Loucy (cell line): ENCODE measurements at regions not wholly inside any gene's neighbourhood (a gene's known extent, or its start where the extent isn't known, plus 50 kb on each side); places are given as distances from the start of the nearest gene placed in this dataset.

Source experiments
- H2AFZ ChIP-seq: fragments of 200-600 bp; sonication (generic); 2 replicates; pipeline ENCODE4 v1.6.0; 2016; ENCODE audit warnings: antibody characterized with exemption, mild to moderate bottlenecking, low read length, moderate library complexity
- H3F3A ChIP-seq: fragments of 200-600 bp; 2 replicates; pipeline ENCODE4 v1.6.0; 2016; ENCODE audit warnings: antibody characterized with exemption, low read depth, mild to moderate bottlenecking
- H3K27me3 ChIP-seq: fragments of 200-600 bp; sonication (generic); 2 replicates; pipeline ENCODE4 v1.6.1; 2014; ENCODE audit warnings: low read length, mild to moderate bottlenecking; ENCODE audit not compliant: insufficient read depth, poor library complexity, severe bottlenecking
- H3K36me3 ChIP-seq: fragments of 200-600 bp; sonication (generic); 2 replicates; pipeline ENCODE4 v1.6.1; 2016; ENCODE audit warnings: low read length; ENCODE audit not compliant: insufficient read depth
- H3K4me1 ChIP-seq: fragments of 200-600 bp; sonication (generic); 2 replicates; pipeline ENCODE4 v1.5.1; 2014; ENCODE audit warnings: low read length, mild to moderate bottlenecking; ENCODE audit not compliant: insufficient read depth, poor library complexity, severe bottlenecking
- H3K4me2 ChIP-seq: fragments of 200-600 bp; sonication (generic); 2 replicates; pipeline ENCODE4 v1.6.0; 2014; ENCODE audit warnings: antibody characterized with exemption, low read length, low read depth, mild to moderate bottlenecking; ENCODE audit not compliant: poor library complexity, severe bottlenecking
- H3K4me3 ChIP-seq: fragments of 200-600 bp; sonication (generic); 2 replicates; pipeline ENCODE4 v1.5.1; 2014; ENCODE audit warnings: low read length, mild to moderate bottlenecking, mixed read lengths; ENCODE audit not compliant: poor library complexity, severe bottlenecking
- H3K79me2 ChIP-seq: fragments of 200-600 bp; sonication (generic); 2 replicates; pipeline ENCODE4 v1.6.1; 2014; ENCODE audit warnings: low read length; ENCODE audit not compliant: insufficient read depth
- H3K9ac ChIP-seq: fragments of 200-600 bp; sonication (generic); 2 replicates; pipeline ENCODE4 v1.6.0; 2014; ENCODE audit warnings: mild to moderate bottlenecking, low read depth, low read length, moderate library complexity; ENCODE audit not compliant: poor library complexity, severe bottlenecking
- H3K9me2 ChIP-seq: fragments of 200-600 bp; sonication (generic); replicated peaks from 2 replicates; pipeline ENCODE4 v1.6.1; 2016; ENCODE audit warnings: low read depth, low read length, mixed read lengths
- H3K9me3 ChIP-seq: fragments of 200-600 bp; sonication (generic); 2 replicates; pipeline ENCODE4 v1.6.1; 2014; ENCODE audit warnings: mild to moderate bottlenecking, antibody characterized with exemption, low read length, low read depth; ENCODE audit not compliant: insufficient read depth
- H4K20me1 ChIP-seq: fragments of 200-600 bp; sonication (generic); 2 replicates; pipeline ENCODE4 v1.6.0; 2014; ENCODE audit warnings: antibody characterized with exemption, low read length, mild to moderate bottlenecking; ENCODE audit not compliant: insufficient read depth, poor library complexity, severe bottlenecking
- CTCF ChIP-seq: fragments of 200-600 bp; sonication (generic); conservative IDR thresholded peaks from 2 replicates; pipeline ENCODE4 v1.5.1; 2014; ENCODE audit warnings: mild to moderate bottlenecking, antibody characterized with exemption, low read length
- EZH2phosphoT487 ChIP-seq: fragments of 200-600 bp; IDR thresholded peaks from 2 replicates; pipeline ENCODE4 v1.6.1; 2018; ENCODE audit warnings: antibody characterized with exemption, mild to moderate bottlenecking, moderate library complexity, borderline replicate concordance

GRCh38 chr20:57056651-57057050 lies 209.8 kb downstream of the BMP7 start:
- Histone ChIP-seq H3K9ac (no peak overlapping the region), H3K79me2 (no peaks in the 10 kb centered on the region), H3K9me2 (no peaks in the 10 kb centered on the region), H3K9me3 (no peaks in the 10 kb centered on the region), H4K20me1 (no peaks in the 10 kb centered on the region), H3F3A (no peaks in the 10 kb centered on the region), H2AFZ (no peak overlapping the region), H3K4me2 (no peak overlapping the region), H3K4me3 (no peak overlapping the region), H3K27me3 (no peaks in the 10 kb centered on the region), H3K4me1 (no peaks in the 10 kb centered on the region), H3K36me3 (no peaks in the 10 kb centered on the region)
- TF ChIP-seq EZH2phosphoT487 (no peak), CTCF (no peak)

GRCh38 chr20:57059055-57059596 lies 207.3 kb downstream of the BMP7 start:
- Histone ChIP-seq H3K9me2 (no peaks in the 10 kb centered on the region), H3K4me2 (no peak overlapping the region)
- no peak for TF ChIP-seq CTCF
- TF ChIP-seq EZH2phosphoT487 = no peak

GRCh38 chr20:57060407-57061050 lies 205.9 kb downstream of the BMP7 start:
- no peaks in the 10 kb centered on the region for H3K4me1 ChIP-seq
- TF ChIP-seq EZH2phosphoT487 = no peak
- no peak for TF ChIP-seq CTCF

More at GRCh38 chr20:57059055-57059596, 207.3 kb downstream of the BMP7 start:
- Histone ChIP-seq H3K79me2 (no peaks in the 10 kb centered on the region), H3F3A (no peaks in the 10 kb centered on the region), H4K20me1 (no peaks in the 10 kb centered on the region), H3K36me3 (no peaks in the 10 kb centered on the region), H3K4me3 (no peak overlapping the region), H3K27me3 (no peaks in the 10 kb centered on the region), H3K4me1 (no peaks in the 10 kb centered on the region), H3K9ac (no peak overlapping the region), H3K9me3 (no peaks in the 10 kb centered on the region), H2AFZ (no peak overlapping the region)

More at GRCh38 chr20:57060407-57061050, 205.9 kb downstream of the BMP7 start:
- no peak overlapping the region for H3K4me2 ChIP-seq
- no peaks in the 10 kb centered on the region for H3K9me3 ChIP-seq
- no peaks in the 10 kb centered on the region for H3K9me2 ChIP-seq
- H4K20me1 ChIP-seq = no peaks in the 10 kb centered on the region
- no peak overlapping the region for H3K9ac ChIP-seq
- no peaks in the 10 kb centered on the region for H3F3A ChIP-seq
- H3K4me3 ChIP-seq = no peak overlapping the region
- no peaks in the 10 kb centered on the region for H3K36me3 ChIP-seq
- H3K27me3 ChIP-seq = no peaks in the 10 kb centered on the region
- H2AFZ ChIP-seq = no peak overlapping the region
- H3K79me2 ChIP-seq = no peaks in the 10 kb centered on the region
